Chondrocyte (in vitro differentiated cells): ENCODE measurements at regions not wholly inside any gene's neighbourhood (a gene's known extent, or its start where the extent isn't known, plus 50 kb on each side); places are given as distances from the start of the nearest gene placed in this dataset.

ENCODE experiments used
- DNase-seq: peaks from one replicate; pipeline ENCODE4 v3.0.0; 2021; ENCODE audit warnings: mixed read lengths, low spot score
- H3K27ac Mint-ChIP-seq: one replicate; pipeline ENCODE4 v1.8.0; 2021; ENCODE audit warnings: mild to moderate bottlenecking, moderate library complexity, mixed read lengths; ENCODE audit not compliant: unreplicated experiment
- H3K27me3 Mint-ChIP-seq: 2 replicates; pipeline ENCODE4 v1.8.0; 2021; ENCODE audit warnings: low read depth, mixed read lengths
- H3K36me3 Mint-ChIP-seq: 2 replicates; pipeline ENCODE4 v1.8.0; 2021; ENCODE audit warnings: low read depth, mixed read lengths
- H3K4me1 Mint-ChIP-seq: 2 replicates; pipeline ENCODE4 v1.8.0; 2021; ENCODE audit warnings: low read depth, mild to moderate bottlenecking, mixed read lengths
- H3K4me3 Mint-ChIP-seq: one replicate; pipeline ENCODE4 v1.8.0; 2021; ENCODE audit warnings: mild to moderate bottlenecking, moderate library complexity, mixed read lengths; ENCODE audit not compliant: unreplicated experiment
- H3K9me3 Mint-ChIP-seq: 2 replicates; pipeline ENCODE4 v1.8.0; 2021; ENCODE audit warnings: low read depth, mixed read lengths
- TF ChIP-seq, protein P1 (sequence below): fragments of 200-600 bp; sonication (generic); IDR thresholded peaks from 2 replicates; pipeline ENCODE4 v1.5.0; 2021; ENCODE audit warnings: antibody characterized with exemption, mild to moderate bottlenecking, moderate library complexity

DNA sequence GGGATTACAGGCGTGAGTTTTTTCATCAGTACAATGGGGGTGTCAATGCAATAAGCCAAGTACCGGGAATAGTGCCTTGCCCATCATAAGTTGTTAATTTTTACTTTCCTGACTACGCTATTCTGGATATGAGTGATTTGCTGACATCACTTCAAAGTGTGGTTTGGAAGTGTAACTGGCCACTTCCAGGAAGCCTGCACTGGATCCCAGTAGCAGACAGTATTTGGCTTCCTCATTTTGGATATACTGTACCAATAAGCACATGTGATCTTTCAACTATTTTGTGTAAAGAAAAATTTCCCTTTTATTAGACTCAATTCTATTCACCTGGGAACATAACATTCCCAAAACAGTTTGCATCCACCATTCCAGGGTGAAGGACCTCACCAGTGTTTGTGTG lies 417.7 kb upstream of the KLF4 start:
- peaks cover 8% of the 10 kb centered on the region for H3K9me3 Mint-ChIP-seq
- no peak for DNase-seq
- no peaks in the 10 kb centered on the region for H3K4me1 Mint-ChIP-seq
- TF ChIP-seq, protein P1, sequence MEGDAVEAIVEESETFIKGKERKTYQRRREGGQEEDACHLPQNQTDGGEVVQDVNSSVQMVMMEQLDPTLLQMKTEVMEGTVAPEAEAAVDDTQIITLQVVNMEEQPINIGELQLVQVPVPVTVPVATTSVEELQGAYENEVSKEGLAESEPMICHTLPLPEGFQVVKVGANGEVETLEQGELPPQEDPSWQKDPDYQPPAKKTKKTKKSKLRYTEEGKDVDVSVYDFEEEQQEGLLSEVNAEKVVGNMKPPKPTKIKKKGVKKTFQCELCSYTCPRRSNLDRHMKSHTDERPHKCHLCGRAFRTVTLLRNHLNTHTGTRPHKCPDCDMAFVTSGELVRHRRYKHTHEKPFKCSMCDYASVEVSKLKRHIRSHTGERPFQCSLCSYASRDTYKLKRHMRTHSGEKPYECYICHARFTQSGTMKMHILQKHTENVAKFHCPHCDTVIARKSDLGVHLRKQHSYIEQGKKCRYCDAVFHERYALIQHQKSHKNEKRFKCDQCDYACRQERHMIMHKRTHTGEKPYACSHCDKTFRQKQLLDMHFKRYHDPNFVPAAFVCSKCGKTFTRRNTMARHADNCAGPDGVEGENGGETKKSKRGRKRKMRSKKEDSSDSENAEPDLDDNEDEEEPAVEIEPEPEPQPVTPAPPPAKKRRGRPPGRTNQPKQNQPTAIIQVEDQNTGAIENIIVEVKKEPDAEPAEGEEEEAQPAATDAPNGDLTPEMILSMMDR = no peak
- peaks cover 16% of the 10 kb centered on the region for H3K27me3 Mint-ChIP-seq
- no peak overlapping the region for H3K4me3 Mint-ChIP-seq
- H3K27ac Mint-ChIP-seq = no peak overlapping the region
- H3K36me3 Mint-ChIP-seq = no peaks in the 10 kb centered on the region

DNA sequence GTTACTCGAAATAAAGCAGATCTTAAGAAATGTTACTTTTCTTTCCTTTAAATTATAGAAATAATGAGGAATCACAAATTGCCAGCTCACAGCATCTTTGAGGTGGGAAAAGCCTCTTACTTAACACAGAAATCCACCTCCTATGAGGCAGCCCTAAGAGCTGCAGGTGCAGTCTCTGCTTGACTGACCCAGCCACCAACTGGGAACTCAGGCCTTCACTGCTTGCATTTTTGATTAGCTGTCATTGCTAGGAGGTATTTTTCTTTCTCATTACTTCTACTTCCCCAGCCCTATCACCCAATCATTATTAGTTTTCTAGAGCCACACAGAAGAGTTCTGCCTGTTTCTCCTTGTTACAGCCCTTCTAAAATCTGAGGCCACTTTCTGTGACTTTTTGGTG lies 416.5 kb upstream of the KLF4 start:
- TF ChIP-seq, protein P1 = no peak
- peaks cover 2% of the 10 kb centered on the region for H3K9me3 Mint-ChIP-seq
- H3K4me1 Mint-ChIP-seq = no peaks in the 10 kb centered on the region
- peaks cover 12% of the 10 kb centered on the region for H3K27me3 Mint-ChIP-seq
- no peaks in the 10 kb centered on the region for H3K36me3 Mint-ChIP-seq
- no peak overlapping the region for H3K4me3 Mint-ChIP-seq
- no peak overlapping the region for H3K27ac Mint-ChIP-seq
- DNase-seq = no peak

DNA sequence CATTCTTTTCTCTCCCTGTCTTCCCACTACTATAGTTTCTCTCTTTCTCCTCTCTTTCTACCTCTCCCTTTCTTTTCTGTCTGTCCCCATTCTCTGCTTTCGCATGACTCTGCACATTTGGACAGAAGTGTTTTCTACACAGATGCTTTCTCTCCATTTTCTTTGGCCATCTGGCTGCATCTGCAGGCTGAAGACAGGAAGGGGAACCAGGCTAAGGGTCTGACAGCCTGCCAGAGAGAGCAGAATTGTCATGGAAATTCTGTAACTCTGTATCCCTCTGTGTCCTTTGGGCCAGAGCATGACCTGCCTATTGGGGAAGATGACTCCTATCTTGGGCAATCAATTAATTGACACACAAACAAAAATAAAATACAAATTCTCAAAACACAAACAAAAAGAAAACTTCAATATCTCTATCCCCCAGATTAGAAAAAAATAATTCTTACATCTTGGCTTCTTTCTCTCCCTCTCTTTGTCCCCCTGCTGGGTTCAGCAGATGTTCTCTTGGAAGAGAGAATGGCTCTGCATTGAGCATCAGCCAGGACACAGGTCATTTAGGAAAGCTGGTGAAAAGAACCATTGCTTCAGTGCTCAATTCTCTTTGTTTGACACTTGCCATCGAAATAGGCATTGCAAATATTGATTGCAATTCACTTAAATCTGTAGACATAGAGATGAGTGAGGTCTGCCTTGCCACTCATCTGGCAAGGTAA lies 415.9 kb upstream of the KLF4 start:
- Mint-ChIP-seq H3K36me3 (no peaks in the 10 kb centered on the region), H3K9me3 (peaks cover 2% of the 10 kb centered on the region), H3K4me3 (no peak overlapping the region), H3K4me1 (no peaks in the 10 kb centered on the region), H3K27me3 (peaks cover 11% of the 10 kb centered on the region), H3K27ac (no peak overlapping the region)
- no peak for DNase-seq
- TF ChIP-seq, protein P1 = no peak

DNA sequence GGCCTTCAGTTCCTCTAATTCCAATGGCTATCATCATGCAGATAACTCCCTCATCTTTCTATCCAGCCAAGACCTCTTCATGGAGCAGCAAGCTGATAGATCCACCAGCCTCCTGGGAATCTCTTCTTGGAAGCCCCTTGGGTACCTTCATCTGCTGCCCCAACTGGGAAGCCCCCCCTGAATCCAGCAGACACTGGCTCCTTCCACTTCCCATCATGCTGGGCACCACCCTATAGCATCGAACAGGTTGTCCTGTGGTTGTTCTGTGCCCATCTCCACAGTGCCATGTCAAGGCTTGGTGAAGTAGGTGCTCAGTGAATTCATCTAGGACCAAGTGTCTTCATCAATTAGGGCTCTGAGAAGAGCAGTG lies 410.4 kb upstream of the KLF4 start:
- peaks cover 6% of the 10 kb centered on the region for H3K27me3 Mint-ChIP-seq
- H3K27ac Mint-ChIP-seq = no peak overlapping the region
- no peak for DNase-seq
- H3K4me3 Mint-ChIP-seq = no peak overlapping the region
- H3K36me3 Mint-ChIP-seq = peaks cover 2% of the 10 kb centered on the region
- H3K4me1 Mint-ChIP-seq = peaks cover 2% of the 10 kb centered on the region
- TF ChIP-seq, protein P1 = no peak
- H3K9me3 Mint-ChIP-seq = peaks cover 2% of the 10 kb centered on the region

DNA sequence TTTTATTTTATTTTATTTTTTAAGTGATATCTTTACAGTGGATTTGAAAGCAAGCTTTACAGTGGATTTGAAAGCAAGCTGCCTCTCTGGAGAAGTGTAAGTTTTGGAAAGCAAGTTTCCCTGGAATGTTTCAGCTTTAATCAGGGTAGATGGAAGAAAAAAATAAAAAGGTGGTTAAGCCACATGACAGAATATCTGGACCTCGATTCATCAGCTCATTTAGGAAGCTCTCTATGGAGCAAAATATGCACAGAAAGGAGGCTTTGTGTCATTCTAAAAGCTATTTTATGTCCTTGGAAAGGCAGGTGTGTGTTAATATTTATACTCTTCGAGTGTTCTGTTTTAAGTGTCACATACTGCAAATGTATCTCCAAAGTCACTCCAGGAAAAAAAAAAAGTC lies 409.2 kb upstream of the KLF4 start:
- peaks cover 2% of the 10 kb centered on the region for H3K9me3 Mint-ChIP-seq

More for the DNA sequence above, 409.2 kb upstream of the KLF4 start:
- DNase-seq = no peak
- Mint-ChIP-seq H3K36me3 (peaks cover 2% of the 10 kb centered on the region), H3K4me3 (no peak overlapping the region), H3K4me1 (peaks cover 2% of the 10 kb centered on the region), H3K27me3 (peaks cover 4% of the 10 kb centered on the region), H3K27ac (no peak overlapping the region)
- TF ChIP-seq, protein P1 = no peak
